H9 (cell line): ENCODE measurements at regions not wholly inside any gene's neighbourhood (a gene's known extent, or its start where the extent isn't known, plus 50 kb on each side); places are given as distances from the start of the nearest gene placed in this dataset.

Source experiments
- DNase-seq: peaks from one replicate; pipeline ENCODE4 v3.0.0-alpha.2; 2017
- H2AFZ ChIP-seq: one replicate; pipeline ENCODE4 v1.6.1; 2013; ENCODE audit warnings: mild to moderate bottlenecking, low read length, control low read depth, moderate library complexity
- H2AK5ac ChIP-seq: 2 replicates; pipeline ENCODE4 v1.6.1; 2013; ENCODE audit warnings: low read length, control low read depth, mixed read lengths; ENCODE audit not compliant: insufficient read length
- H2BK120ac ChIP-seq: one replicate; pipeline ENCODE4 v1.6.1; 2013; ENCODE audit warnings: low read depth, mild to moderate bottlenecking, low read length, control low read depth, inconsistent platforms; ENCODE audit not compliant: poor library complexity, severe bottlenecking
- H2BK12ac ChIP-seq: 2 replicates; pipeline ENCODE4 v1.6.1; 2013; ENCODE audit warnings: low read length, control low read depth, mixed read lengths, low read depth; ENCODE audit not compliant: insufficient read length
- H2BK15ac ChIP-seq: 2 replicates; pipeline ENCODE4 v1.6.1; 2013; ENCODE audit warnings: low read depth, low read length, control low read depth
- H2BK20ac ChIP-seq: one replicate; pipeline ENCODE4 v1.6.1; 2013; ENCODE audit warnings: low read depth, mild to moderate bottlenecking, low read length, control low read depth, inconsistent platforms; ENCODE audit not compliant: poor library complexity, severe bottlenecking
- H2BK5ac ChIP-seq: 2 replicates; pipeline ENCODE4 v1.6.1; 2013; ENCODE audit warnings: low read length, control low read depth, mixed read lengths; ENCODE audit not compliant: insufficient read length
- H3K14ac ChIP-seq: 2 replicates; pipeline ENCODE4 v1.6.1; 2013; ENCODE audit warnings: low read length, control low read depth; ENCODE audit not compliant: insufficient read depth
- H3K18ac ChIP-seq: 2 replicates; pipeline ENCODE4 v1.6.1; 2013; ENCODE audit warnings: low read depth, mild to moderate bottlenecking, mixed read lengths, low read length, control low read depth; ENCODE audit not compliant: insufficient read length
- H3K23ac ChIP-seq: 2 replicates; pipeline ENCODE4 v1.6.1; 2013; ENCODE audit warnings: low read length, control low read depth, mixed read lengths, low read depth; ENCODE audit not compliant: insufficient read length
- H3K23me2 ChIP-seq: 2 replicates; pipeline ENCODE4 v1.6.1; 2013; ENCODE audit warnings: low read depth, mild to moderate bottlenecking, mixed read lengths, low read length, control low read depth; ENCODE audit not compliant: insufficient read length, poor library complexity, severe bottlenecking
- H3K27ac ChIP-seq: 2 replicates; pipeline ENCODE4 v1.5.1; 2013; ENCODE audit warnings: low read length, control low read depth, mixed read lengths, low read depth; ENCODE audit not compliant: insufficient read length
- H3K27me3 ChIP-seq: 2 replicates; pipeline ENCODE4 v1.6.1; 2013; ENCODE audit warnings: low read length, control low read depth, inconsistent platforms; ENCODE audit not compliant: insufficient read depth
- H3K4ac ChIP-seq: 2 replicates; pipeline ENCODE4 v1.6.1; 2013; ENCODE audit warnings: low read depth, mild to moderate bottlenecking, control low read depth, inconsistent platforms, low read length, moderate library complexity
- H3K4me1 ChIP-seq: 2 replicates; pipeline ENCODE4 v1.6.1; 2013; ENCODE audit warnings: low read length, control low read depth, inconsistent platforms; ENCODE audit not compliant: insufficient read depth
- H3K4me2 ChIP-seq: 2 replicates; pipeline ENCODE4 v1.6.1; 2013; ENCODE audit warnings: low read length, control low read depth, mixed read lengths; ENCODE audit not compliant: insufficient read length, insufficient read depth
- H3K56ac ChIP-seq: 2 replicates; pipeline ENCODE4 v1.6.1; 2013; ENCODE audit warnings: low read depth, mild to moderate bottlenecking, mixed read lengths, low read length, control low read depth; ENCODE audit not compliant: insufficient read length
- H3K79me1 ChIP-seq: 2 replicates; pipeline ENCODE4 v1.6.1; 2013; ENCODE audit warnings: low read depth, mild to moderate bottlenecking, moderate library complexity, low read length, control low read depth, inconsistent platforms; ENCODE audit not compliant: insufficient read depth, poor library complexity, severe bottlenecking
- H3K79me2 ChIP-seq: 2 replicates; pipeline ENCODE4 v1.6.1; 2013; ENCODE audit warnings: low read length, control low read depth, inconsistent platforms; ENCODE audit not compliant: insufficient read depth
- H3K9ac ChIP-seq: 2 replicates; pipeline ENCODE4 v1.6.1; 2013; ENCODE audit warnings: low read length, control low read depth, mixed read lengths; ENCODE audit not compliant: insufficient read length; ENCODE audit errors: extremely low read depth
- H3K9me3 ChIP-seq: one replicate; pipeline ENCODE4 v1.6.1; 2013; ENCODE audit warnings: low read depth, low read length, inconsistent platforms; ENCODE audit not compliant: control insufficient read depth
- H3T11ph ChIP-seq: one replicate; pipeline ENCODE4 v1.6.1; 2013; ENCODE audit warnings: mild to moderate bottlenecking, low read length, control low read depth, inconsistent platforms
- H4K20me1 ChIP-seq: one replicate; pipeline ENCODE4 v1.6.1; 2013; ENCODE audit not compliant: control insufficient read depth, insufficient read length, insufficient read depth
- H4K5ac ChIP-seq: 2 replicates; pipeline ENCODE4 v1.6.1; 2013; ENCODE audit warnings: low read depth, mild to moderate bottlenecking, mixed read lengths, low read length, control low read depth; ENCODE audit not compliant: insufficient read length
- H4K8ac ChIP-seq: replicated peaks from 2 replicates; pipeline ENCODE4 v1.6.1; 2013; ENCODE audit warnings: low read length, control low read depth, mixed read lengths, low read depth; ENCODE audit not compliant: insufficient read length
- H4K91ac ChIP-seq: 2 replicates; pipeline ENCODE4 v1.6.1; 2013; ENCODE audit warnings: low read depth, mild to moderate bottlenecking, moderate library complexity, mixed read lengths, low read length, control low read depth; ENCODE audit not compliant: insufficient read length
- H3K27ac Mint-ChIP-seq, 3 experiments: 2 replicates in 2 of 3; 3 replicates in 1 of 3; pipeline ENCODE4 v1.8.0; 2020 to 2021; ENCODE audit warnings: mixed read lengths in 3 of 3, mild to moderate bottlenecking in 1 of 3, moderate library complexity in 1 of 3
- H3K27me3 Mint-ChIP-seq: 2 replicates; pipeline ENCODE4 v1.8.0; 2021; ENCODE audit warnings: low read depth, mild to moderate bottlenecking, moderate library complexity, mixed read lengths
- H3K36me3 Mint-ChIP-seq, 3 experiments: 2 replicates in 2 of 3; 3 replicates in 1 of 3; pipeline ENCODE4 v1.8.0; 2020 to 2021; ENCODE audit warnings: low read depth in 3 of 3, mixed read lengths in 3 of 3; ENCODE audit not compliant: insufficient read depth in 1 of 3
- H3K4me1 Mint-ChIP-seq, 2 experiments: 2 replicates each; pipeline ENCODE4 v1.8.0; 2020; ENCODE audit warnings: mixed read lengths in 2 of 2
- H3K4me3 Mint-ChIP-seq, 2 experiments: 2 replicates in 1 of 2; 3 replicates in 1 of 2; pipeline ENCODE4 v1.8.0; 2020 to 2021; ENCODE audit warnings: mild to moderate bottlenecking in 2 of 2, mixed read lengths in 2 of 2, moderate library complexity in 1 of 2
- H3K9me3 Mint-ChIP-seq, 2 experiments: 2 replicates in 1 of 2; 3 replicates in 1 of 2; pipeline ENCODE4 v1.8.0; 2020; ENCODE audit warnings: mild to moderate bottlenecking in 2 of 2, mixed read lengths in 2 of 2, moderate library complexity in 1 of 2
- CTCF ChIP-seq: fragments of 200-600 bp; sonication (generic); conservative IDR thresholded peaks from 3 replicates; pipeline ENCODE4 v1.8.0; 2021; ENCODE audit warnings: antibody characterized with exemption, mild to moderate bottlenecking
- WGBS: extraction: QIAGEN DNeasy Blood & Tissue Kit; methylation state at CpG from one replicate; pipeline ENCODE4 v1.1.7; 2013; ENCODE audit warnings: missing lambda C conversion rate, low lambda C conversion rate, mixed read lengths; ENCODE audit not compliant: insufficient read length; ENCODE audit errors: extremely low coverage; 5-methylcytosine and 5-hydroxymethylcytosine counted together

DNA sequence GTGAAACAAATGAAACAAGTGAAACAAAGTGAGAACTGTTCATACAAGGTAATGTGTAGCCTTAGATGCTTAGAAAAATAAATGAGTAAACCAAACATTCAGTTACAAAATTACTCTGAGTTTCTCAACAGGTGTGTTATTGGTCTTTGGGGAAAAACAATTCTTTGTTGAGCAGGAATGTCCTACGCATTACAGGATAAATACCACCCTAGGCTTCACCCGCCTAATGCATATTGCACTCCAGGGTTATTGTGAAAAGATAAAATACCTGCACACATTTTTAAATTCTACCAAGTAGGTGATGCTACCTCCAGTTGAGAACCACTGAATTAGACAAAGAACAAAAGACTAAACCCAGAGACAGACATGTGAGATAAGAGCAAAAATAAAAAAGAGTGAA, 72.2 kb downstream of the ADAMTS1 start:
- Histone ChIP-seq H3K27me3 (no peaks in the 10 kb centered on the region), H3K14ac (no peak overlapping the region)

More for the DNA sequence above, 72.2 kb downstream of the ADAMTS1 start:
- H2AFZ ChIP-seq, result no peak overlapping the region
- H3K79me1 ChIP-seq, result no peaks in the 10 kb centered on the region
- no peak overlapping the region for H3K9ac ChIP-seq
- H3K56ac ChIP-seq, result no peak overlapping the region
- H3K4me1 ChIP-seq, result no peaks in the 10 kb centered on the region
- H3T11ph ChIP-seq, result no peak overlapping the region
- H3K79me2 ChIP-seq, result no peaks in the 10 kb centered on the region
- no peak overlapping the region for H2AK5ac ChIP-seq
- Mint-ChIP-seq H3K27ac (no peak overlapping the region; a peak in 1 of 7 replicates), H3K4me1 (peaks cover 0 to 4% of the 10 kb centered on the region in 2 experiments; a peak in 3 of 4 replicates), H3K4me3 (no peak overlapping the region), H3K27me3 (no peaks in the 10 kb centered on the region), H3K9me3 (no peaks in the 10 kb centered on the region), H3K36me3 (no peaks in the 10 kb centered on the region)
- H4K20me1 ChIP-seq, result no peaks in the 10 kb centered on the region
- no peak overlapping the region for H3K4ac ChIP-seq
- H4K5ac ChIP-seq, result no peak overlapping the region
- H2BK15ac ChIP-seq, result no peak overlapping the region
- no peaks in the 10 kb centered on the region for H3K9me3 ChIP-seq
- TF ChIP-seq CTCF, result no peak
- no peak overlapping the region for H3K27ac ChIP-seq
- no peak overlapping the region for H3K23ac ChIP-seq
- H3K4me2 ChIP-seq, result no peak overlapping the region
- no peak overlapping the region for H3K18ac ChIP-seq
- no peak overlapping the region for H2BK12ac ChIP-seq
- H2BK5ac ChIP-seq, result no peak overlapping the region
- WGBS, result no CpG with 5 or more reads among the region's 2 CpGs
- no peak overlapping the region for H4K8ac ChIP-seq
- H4K91ac ChIP-seq, result no peak overlapping the region
- no peak overlapping the region for H2BK20ac ChIP-seq
- no peak overlapping the region for H2BK120ac ChIP-seq
- no peak for DNase-seq
- no peaks in the 10 kb centered on the region for H3K23me2 ChIP-seq
